ENCODE measurements at regions not wholly inside any gene's neighbourhood (a gene's known extent, or its start where the extent isn't known, plus 50 kb on each side); places are given as distances from the start of the nearest gene placed in this dataset.

GRCh38 chr11:112322173-112322790 lies 61.6 kb upstream of the PLET1 start:
- H3K36me3 Mint-ChIP-seq = peaks cover 0 to 3% of the 10 kb centered on the region in 2 donors
- H3K27me3 Mint-ChIP-seq (ENCODE audit: low read depth in 3 of 3) = peaks cover 1 to 2% (median 2%) of the 10 kb centered on the region in 3 donors
- Histone ChIP-seq H3K4me3 (replicated peaks in 1 of 3; ENCODE audit: low read depth in 2 of 3, low read length in 3 of 3) (no peak overlapping the region), H3K4me1 (ENCODE audit: control insufficient read depth in 1 of 2, insufficient read depth in 2 of 2, low read length in 2 of 2) (peaks cover 15 to 16% of the 10 kb centered on the region in 2 donors), H3K9ac (ENCODE audit: insufficient read depth, low read length, poor library complexity, severe bottlenecking) (no peak overlapping the region), H3K27ac (ENCODE audit: low read depth in 1 of 2, low read length in 2 of 2) (no peak overlapping the region), H3K4me2 (replicated peaks; ENCODE audit: extremely low read depth, low read length, poor library complexity, severe bottlenecking) (peak overlapping the region; percentile 5), H3K9me3 (replicated peaks in 1 of 2; ENCODE audit: control insufficient read depth in 1 of 2, insufficient read depth in 1 of 2, low read length in 2 of 2) (no peaks in the 10 kb centered on the region), H4K20me1 (ENCODE audit: insufficient read depth, low read length) (no peaks in the 10 kb centered on the region), H3K36me3 (replicated peaks in 1 of 2; ENCODE audit: control insufficient read depth in 1 of 2, insufficient read depth in 2 of 2, low read length in 2 of 2) (no peaks in the 10 kb centered on the region), H3K79me2 (ENCODE audit: insufficient read depth, low read length) (no peaks in the 10 kb centered on the region), H2AFZ (ENCODE audit: insufficient read depth, low read depth, low read length, poor library complexity, severe bottlenecking) (no peak overlapping the region), H3K27me3 (ENCODE audit: control insufficient read depth in 2 of 2, insufficient read depth in 2 of 2, low read length in 2 of 2) (no peaks in the 10 kb centered on the region)
- H3K9me3 Mint-ChIP-seq = peaks cover 2 to 7% (median 4%) of the 10 kb centered on the region in 7 donors
- WGBS (ENCODE audit: insufficient coverage) = 95% methylated on average over 3 of the region's 8 CpGs
- no peak for DNase-seq
- peaks cover 30% of the 10 kb centered on the region for H3K4me1 Mint-ChIP-seq
- intact Hi-C loops (cut with micrococcal nuclease) = no loop called here
- H3K4me3 Mint-ChIP-seq = no peak overlapping the region
- peak overlapping the region in 3 of 7 donors; percentile 15 to 65 (median 17) for H3K27ac Mint-ChIP-seq
- TF ChIP-seq CTCF (IDR thresholded peaks at IDR 0.05) = no peak

- Mint-ChIP-seq H3K9me3 (peaks cover 3 to 8% (median 5%) of the 10 kb centered on the region in 7 donors), H3K4me1 (peaks cover 19% of the 10 kb centered on the region), H3K27me3 (ENCODE audit: low read depth in 3 of 3) (peaks cover 0 to 7% (median 3%) of the 10 kb centered on the region in 3 donors), H3K27ac (peak overlapping the region in 3 of 7 donors; percentile 63 to 85 (median 77)), H3K4me3 (peak overlapping the region; percentile 6 to 52), H3K36me3 (peaks cover 0 to 3% of the 10 kb centered on the region in 2 donors)
- peak overlapping the region; percentile 48 for H2AFZ ChIP-seq (ENCODE audit: insufficient read depth, low read depth, low read length, poor library complexity, severe bottlenecking)
- H3K79me2 ChIP-seq (ENCODE audit: insufficient read depth, low read length) = no peaks in the 10 kb centered on the region
- H3K4me2 ChIP-seq (replicated peaks; ENCODE audit: extremely low read depth, low read length, poor library complexity, severe bottlenecking) = peak overlapping the region; percentile 20
- H3K9ac ChIP-seq (ENCODE audit: insufficient read depth, low read length, poor library complexity, severe bottlenecking) = no peak overlapping the region
- H3K27me3 ChIP-seq (ENCODE audit: control insufficient read depth in 2 of 2, insufficient read depth in 2 of 2, low read length in 2 of 2) = no peaks in the 10 kb centered on the region
- peak overlapping the region in 1 of 2 donors; percentile 15 for H3K27ac ChIP-seq (ENCODE audit: low read depth in 1 of 2, low read length in 2 of 2)
- DNase-seq = no peak
- WGBS (ENCODE audit: insufficient coverage) = no CpG with 5 or more reads among the region's 4 CpGs
- intact Hi-C loops (cut with micrococcal nuclease) = no loop called here
- no peaks in the 10 kb centered on the region for H3K9me3 ChIP-seq (replicated peaks in 1 of 2; ENCODE audit: control insufficient read depth in 1 of 2, insufficient read depth in 1 of 2, low read length in 2 of 2)
- H4K20me1 ChIP-seq (ENCODE audit: insufficient read depth, low read length) = no peaks in the 10 kb centered on the region
- TF ChIP-seq CTCF (IDR thresholded peaks at IDR 0.05) = no peak
- H3K4me3 ChIP-seq (replicated peaks in 1 of 3; ENCODE audit: low read depth in 2 of 3, low read length in 3 of 3) = peak overlapping the region in 1 of 3 experiments; percentile 9
- no peaks in the 10 kb centered on the region for H3K36me3 ChIP-seq (replicated peaks in 1 of 2; ENCODE audit: control insufficient read depth in 1 of 2, insufficient read depth in 2 of 2, low read length in 2 of 2)
- H3K4me1 ChIP-seq (ENCODE audit: control insufficient read depth in 1 of 2, insufficient read depth in 2 of 2, low read length in 2 of 2) = peaks cover 11 to 15% of the 10 kb centered on the region in 2 donors
These were observed 73.7 kb upstream of the PLET1 start for GRCh38 chr11:112334381-112334780.
